ENCODE measurements at regions not wholly inside any gene's neighbourhood (a gene's known extent, or its start where the extent isn't known, plus 50 kb on each side); places are given as distances from the start of the nearest gene placed in this dataset.

GRCh38 chr6:78398292-78398691 lies 469.1 kb upstream of the IRAK1BP1 start:
- no peak for DNase-seq (ENCODE audit: low read depth)
- H3K4me3 ChIP-seq (ENCODE audit: low read depth, low read length), result no peak overlapping the region
- no peak for TF ChIP-seq CTCF (IDR thresholded peaks at IDR 0.05; ENCODE audit: insufficient read depth, low read length)

- no peak for DNase-seq (ENCODE audit: low read depth)
Observed at GRCh38 chr6:78400076-78400475, 467.3 kb upstream of the IRAK1BP1 start.

GRCh38 chr6:78427386-78427785 lies 440.0 kb upstream of the IRAK1BP1 start:
- H3K4me3 ChIP-seq (ENCODE audit: low read depth, low read length), result no peak overlapping the region
- no peak for DNase-seq (ENCODE audit: low read depth)
- TF ChIP-seq CTCF (IDR thresholded peaks at IDR 0.05; ENCODE audit: insufficient read depth, low read length), result no peak

More at GRCh38 chr6:78400076-78400475, 467.3 kb upstream of the IRAK1BP1 start:
- TF ChIP-seq CTCF (IDR thresholded peaks at IDR 0.05; ENCODE audit: insufficient read depth, low read length), result no peak
- H3K4me3 ChIP-seq (ENCODE audit: low read depth, low read length), result no peak overlapping the region

GRCh38 chr6:78430521-78430920 lies 436.8 kb upstream of the IRAK1BP1 start:
- no peak for DNase-seq (ENCODE audit: low read depth)
- H3K4me3 ChIP-seq (ENCODE audit: low read depth, low read length), result no peak overlapping the region
- TF ChIP-seq CTCF (IDR thresholded peaks at IDR 0.05; ENCODE audit: insufficient read depth, low read length), result no peak

GRCh38 chr6:78435671-78436070 lies 431.7 kb upstream of the IRAK1BP1 start:
- no peak for DNase-seq (ENCODE audit: low read depth)
- no peak overlapping the region for H3K4me3 ChIP-seq (ENCODE audit: low read depth, low read length)
- TF ChIP-seq CTCF (IDR thresholded peaks at IDR 0.05; ENCODE audit: insufficient read depth, low read length), result no peak

- TF ChIP-seq CTCF (IDR thresholded peaks at IDR 0.05; ENCODE audit: insufficient read depth, low read length), result peak; percentile 55
- peak; percentile 59 for DNase-seq (ENCODE audit: low read depth)
- no peak overlapping the region for H3K4me3 ChIP-seq (ENCODE audit: low read depth, low read length)
Observed at GRCh38 chr6:78436335-78436734, 431.0 kb upstream of the IRAK1BP1 start.

- no peak overlapping the region for H3K4me3 ChIP-seq (ENCODE audit: low read depth, low read length)
- no peak for DNase-seq (ENCODE audit: low read depth)
- TF ChIP-seq CTCF (IDR thresholded peaks at IDR 0.05; ENCODE audit: insufficient read depth, low read length), result no peak
Observed at GRCh38 chr6:78438135-78438534, 429.2 kb upstream of the IRAK1BP1 start.

All from fibroblast of the aortic adventitia (primary cell).